ENCODE measurements at regions not wholly inside any gene's neighbourhood (a gene's known extent, or its start where the extent isn't known, plus 50 kb on each side); places are given as distances from the start of the nearest gene placed in this dataset.

DNA sequence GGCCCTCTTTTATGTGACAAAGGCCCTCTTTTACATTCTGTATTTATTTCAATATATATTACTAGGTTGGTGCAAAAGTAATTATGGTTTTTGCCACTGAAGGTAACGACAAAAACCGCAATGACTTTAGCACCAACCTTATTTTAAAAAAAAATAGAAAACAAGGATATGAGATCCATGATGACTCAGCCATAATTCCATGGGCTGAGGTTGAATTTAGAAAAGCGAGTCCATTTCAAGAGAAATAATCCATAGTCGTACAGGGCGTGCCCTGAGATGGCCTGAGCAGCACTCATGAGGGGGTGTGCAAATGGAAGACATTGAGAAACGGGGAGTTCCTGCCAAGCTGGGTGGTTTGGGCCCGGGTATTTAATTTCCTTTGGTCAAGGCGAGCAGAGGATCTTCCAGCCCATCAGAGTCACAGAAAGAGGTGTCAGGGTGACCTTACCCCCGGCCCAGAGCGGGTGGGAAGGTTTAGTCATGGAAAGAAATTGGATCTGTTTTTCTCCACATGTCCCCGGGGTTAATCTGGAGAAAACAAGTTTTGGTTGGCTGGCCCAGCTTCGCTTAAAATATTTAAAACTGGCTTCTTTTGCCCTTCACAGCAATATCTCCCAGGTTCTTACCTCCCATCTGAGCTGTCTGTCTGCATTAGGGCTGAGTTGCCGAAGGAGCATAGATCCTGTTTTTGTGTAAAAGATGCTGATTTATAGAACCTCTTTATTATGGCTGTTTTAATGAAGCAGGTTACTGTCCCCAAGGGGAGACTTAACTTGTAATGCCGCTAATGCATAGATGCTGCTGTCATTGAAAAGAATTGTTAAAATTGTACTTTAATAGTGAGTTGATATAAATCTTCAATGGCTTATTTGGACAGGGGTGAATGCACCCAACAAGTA, 255.6 kb downstream of the PREX1 start:
- Histone ChIP-seq H3K4me3 (ENCODE audit: insufficient read depth, low read length) (no peak overlapping the region), H3K4me2 (ENCODE audit: insufficient read depth, low read length) (no peak overlapping the region), H3K79me2 (ENCODE audit: insufficient read depth, low read length) (no peaks in the 10 kb centered on the region), H3K27ac (ENCODE audit: low read depth, low read length) (no peak overlapping the region), H3K9me3 (ENCODE audit: low read depth, low read length) (no peaks in the 10 kb centered on the region), H3K4me1 (ENCODE audit: insufficient read depth, low read length) (no peaks in the 10 kb centered on the region), H2AFZ (ENCODE audit: low read length) (no peak overlapping the region), H3K27me3 (ENCODE audit: insufficient read depth, low read length) (peaks cover 16% of the 10 kb centered on the region), H4K20me1 (ENCODE audit: insufficient read depth, low read length) (no peaks in the 10 kb centered on the region), H3K36me3 (ENCODE audit: insufficient read depth, low read length) (no peaks in the 10 kb centered on the region)
- TF ChIP-seq, protein P1, sequence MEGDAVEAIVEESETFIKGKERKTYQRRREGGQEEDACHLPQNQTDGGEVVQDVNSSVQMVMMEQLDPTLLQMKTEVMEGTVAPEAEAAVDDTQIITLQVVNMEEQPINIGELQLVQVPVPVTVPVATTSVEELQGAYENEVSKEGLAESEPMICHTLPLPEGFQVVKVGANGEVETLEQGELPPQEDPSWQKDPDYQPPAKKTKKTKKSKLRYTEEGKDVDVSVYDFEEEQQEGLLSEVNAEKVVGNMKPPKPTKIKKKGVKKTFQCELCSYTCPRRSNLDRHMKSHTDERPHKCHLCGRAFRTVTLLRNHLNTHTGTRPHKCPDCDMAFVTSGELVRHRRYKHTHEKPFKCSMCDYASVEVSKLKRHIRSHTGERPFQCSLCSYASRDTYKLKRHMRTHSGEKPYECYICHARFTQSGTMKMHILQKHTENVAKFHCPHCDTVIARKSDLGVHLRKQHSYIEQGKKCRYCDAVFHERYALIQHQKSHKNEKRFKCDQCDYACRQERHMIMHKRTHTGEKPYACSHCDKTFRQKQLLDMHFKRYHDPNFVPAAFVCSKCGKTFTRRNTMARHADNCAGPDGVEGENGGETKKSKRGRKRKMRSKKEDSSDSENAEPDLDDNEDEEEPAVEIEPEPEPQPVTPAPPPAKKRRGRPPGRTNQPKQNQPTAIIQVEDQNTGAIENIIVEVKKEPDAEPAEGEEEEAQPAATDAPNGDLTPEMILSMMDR (IDR thresholded peaks at IDR 0.05; ENCODE audit: extremely low read depth, low read depth, low read length) = no peak
- peak; percentile 53 for DNase-seq (ENCODE audit: insufficient read length, low spot score, missing footprints)

DNA sequence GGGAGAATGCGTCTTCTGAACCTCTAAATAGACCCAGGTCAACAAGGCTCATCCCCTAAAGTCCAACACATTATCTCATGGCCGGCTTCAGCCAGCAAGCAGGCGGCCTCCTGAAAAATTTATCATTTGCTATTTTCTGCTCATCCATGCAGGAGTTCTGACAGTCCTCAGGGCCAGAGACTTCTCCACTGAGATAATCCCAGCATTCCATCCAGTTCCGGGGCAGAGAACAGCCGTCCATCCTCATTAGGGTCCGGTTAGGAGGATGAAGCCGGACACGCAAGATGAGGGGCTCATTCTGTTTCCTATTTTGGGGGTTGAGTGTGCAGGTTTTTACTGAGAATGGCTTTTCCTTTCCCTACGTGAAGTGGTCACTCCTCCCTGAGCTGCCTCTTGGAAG, 258.1 kb downstream of the PREX1 start:
- Histone ChIP-seq H3K27me3 (ENCODE audit: insufficient read depth, low read length) (peaks cover 16% of the 10 kb centered on the region), H3K36me3 (ENCODE audit: insufficient read depth, low read length) (no peaks in the 10 kb centered on the region), H3K79me2 (ENCODE audit: insufficient read depth, low read length) (no peaks in the 10 kb centered on the region), H3K4me2 (ENCODE audit: insufficient read depth, low read length) (no peak overlapping the region), H3K9me3 (ENCODE audit: low read depth, low read length) (no peaks in the 10 kb centered on the region), H2AFZ (ENCODE audit: low read length) (no peak overlapping the region), H3K27ac (ENCODE audit: low read depth, low read length) (no peak overlapping the region), H4K20me1 (ENCODE audit: insufficient read depth, low read length) (no peaks in the 10 kb centered on the region), H3K4me3 (ENCODE audit: insufficient read depth, low read length) (no peak overlapping the region), H3K4me1 (ENCODE audit: insufficient read depth, low read length) (no peaks in the 10 kb centered on the region)
- no peak for DNase-seq (ENCODE audit: insufficient read length, low spot score, missing footprints)
- TF ChIP-seq, protein P1 (IDR thresholded peaks at IDR 0.05; ENCODE audit: extremely low read depth, low read depth, low read length) = no peak

DNA sequence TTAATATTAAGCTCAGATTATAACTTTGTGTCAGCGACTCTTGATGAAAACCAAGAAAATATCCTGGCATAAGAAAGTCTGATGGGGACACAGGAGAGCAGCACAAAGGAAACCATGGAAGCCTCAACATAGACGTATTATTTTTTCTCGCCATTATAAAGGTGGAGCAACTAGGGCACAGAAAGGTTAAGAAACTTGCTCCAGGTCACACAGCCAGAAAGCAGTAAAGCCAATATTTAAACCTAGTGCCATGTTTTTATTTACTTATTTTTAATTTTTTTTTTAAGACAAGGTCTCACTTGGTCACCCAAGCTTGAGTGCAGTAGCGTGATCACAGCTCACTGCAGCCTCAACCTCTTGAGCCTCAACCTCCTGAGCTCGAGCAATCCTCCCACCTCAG, 259.3 kb downstream of the PREX1 start:
- TF ChIP-seq, protein P1 (IDR thresholded peaks at IDR 0.05; ENCODE audit: extremely low read depth, low read depth, low read length) = no peak
- no peaks in the 10 kb centered on the region for H3K9me3 ChIP-seq (ENCODE audit: low read depth, low read length)
- DNase-seq (ENCODE audit: insufficient read length, low spot score, missing footprints) = no peak
- H3K79me2 ChIP-seq (ENCODE audit: insufficient read depth, low read length) = no peaks in the 10 kb centered on the region
- H3K27ac ChIP-seq (ENCODE audit: low read depth, low read length) = no peak overlapping the region
- no peak overlapping the region for H3K4me3 ChIP-seq (ENCODE audit: insufficient read depth, low read length)
- H3K36me3 ChIP-seq (ENCODE audit: insufficient read depth, low read length) = no peaks in the 10 kb centered on the region
- no peak overlapping the region for H3K4me2 ChIP-seq (ENCODE audit: insufficient read depth, low read length)
- no peaks in the 10 kb centered on the region for H4K20me1 ChIP-seq (ENCODE audit: insufficient read depth, low read length)
- H3K27me3 ChIP-seq (ENCODE audit: insufficient read depth, low read length) = peaks cover 16% of the 10 kb centered on the region
- H3K4me1 ChIP-seq (ENCODE audit: insufficient read depth, low read length) = no peaks in the 10 kb centered on the region
- H2AFZ ChIP-seq (ENCODE audit: low read length) = no peak overlapping the region

DNA sequence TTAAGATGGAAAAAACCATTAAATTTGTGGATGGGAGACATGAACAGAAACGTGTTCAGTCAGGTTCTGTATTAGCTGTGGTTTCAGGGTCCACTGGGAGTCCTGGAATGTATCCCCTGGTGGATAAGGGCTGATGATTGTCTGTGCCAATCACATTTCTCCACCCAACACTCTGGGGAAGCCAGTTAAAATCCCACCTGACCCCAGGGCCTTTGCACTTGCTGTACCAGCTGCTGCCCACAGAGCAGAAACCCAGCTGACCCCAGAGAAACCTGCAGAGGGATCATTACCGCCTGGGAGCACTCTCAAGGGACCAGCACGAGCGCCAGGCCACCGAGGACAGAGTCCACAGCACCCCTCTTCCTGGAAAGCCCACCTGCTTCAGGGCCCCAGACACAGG, 260.7 kb downstream of the PREX1 start:
- H3K36me3 ChIP-seq (ENCODE audit: insufficient read depth, low read length) = no peaks in the 10 kb centered on the region
- H3K4me1 ChIP-seq (ENCODE audit: insufficient read depth, low read length) = no peaks in the 10 kb centered on the region
- TF ChIP-seq, protein P1 (IDR thresholded peaks at IDR 0.05; ENCODE audit: extremely low read depth, low read depth, low read length) = no peak
- H3K27ac ChIP-seq (ENCODE audit: low read depth, low read length) = no peak overlapping the region
- no peak overlapping the region for H3K4me3 ChIP-seq (ENCODE audit: insufficient read depth, low read length)
- peaks cover 7% of the 10 kb centered on the region for H3K27me3 ChIP-seq (ENCODE audit: insufficient read depth, low read length)
- no peak overlapping the region for H2AFZ ChIP-seq (ENCODE audit: low read length)
- no peaks in the 10 kb centered on the region for H3K9me3 ChIP-seq (ENCODE audit: low read depth, low read length)
- peak; percentile 9 for DNase-seq (ENCODE audit: insufficient read length, low spot score, missing footprints)
- H4K20me1 ChIP-seq (ENCODE audit: insufficient read depth, low read length) = no peaks in the 10 kb centered on the region
- no peak overlapping the region for H3K4me2 ChIP-seq (ENCODE audit: insufficient read depth, low read length)
- H3K79me2 ChIP-seq (ENCODE audit: insufficient read depth, low read length) = no peaks in the 10 kb centered on the region

All from osteoblast (primary cell).